B cell (primary cell): ENCODE measurements at regions not wholly inside any gene's neighbourhood (a gene's known extent, or its start where the extent isn't known, plus 50 kb on each side); places are given as distances from the start of the nearest gene placed in this dataset.

Source experiments
- ATAC-seq: fragments of 200-7000 bp; cut with Tn5 transposase; one replicate; pipeline ENCODE4 v1.10.0; 2021; ENCODE audit warnings: low read depth, mild to moderate bottlenecking, moderate number of reproducible peaks, moderate library complexity
- CTCF ChIA-PET: fragments of 350-600 bp; sonication (Branson Sonifier 250); formaldehyde crosslinking; loops from one replicate; lab custom pipeline; 2021; ENCODE audit warnings: antibody characterized with exemption, inconsistent platforms; lab: Charles Lee
- POLR2A ChIA-PET: fragments of 350-600 bp; sonication (Branson Sonifier 250); formaldehyde crosslinking; loops from one replicate; lab custom pipeline; 2021; ENCODE audit warnings: antibody characterized with exemption; lab: Charles Lee
- DNase-seq: peaks from one replicate; pipeline ENCODE4 v3.0.0; 2013
- H2AFZ ChIP-seq: 2 replicates; pipeline ENCODE4 v1.6.1; 2012; ENCODE audit warnings: mild to moderate bottlenecking, low read depth, low read length; ENCODE audit not compliant: insufficient read depth, poor library complexity, severe bottlenecking
- H3K27ac ChIP-seq, 2 donors: 1 replicate in 1 of 2; 2 replicates in 1 of 2; pipeline ENCODE4 v1.5.1; 2012 to 2013; ENCODE audit warnings: low read length in 2 of 2, mild to moderate bottlenecking in 2 of 2, moderate library complexity in 1 of 2
- H3K27me3 ChIP-seq, 4 experiments: fragments of 200-600 bp in 1 of 4; sonication (generic) in 1 of 4; replicated peaks in 1 of 4; 1 replicate in 2 of 4; 2 replicates in 2 of 4; pipeline versions ENCODE4 v1.6.1 to v1.7.0; 2013 to 2016; ENCODE audit warnings: low read length in 3 of 4, mild to moderate bottlenecking in 2 of 4, mixed read lengths in 1 of 4, moderate library complexity in 1 of 4; ENCODE audit not compliant: insufficient read depth in 4 of 4, control insufficient read depth in 3 of 4; ENCODE audit errors: control extremely low read depth in 1 of 4
- H3K36me3 ChIP-seq, 2 experiments: replicated peaks in 1 of 2; 1 replicate in 1 of 2; 2 replicates in 1 of 2; pipeline versions ENCODE4 v1.6.1 to v1.7.1; 2013; ENCODE audit warnings: low read length in 1 of 2; ENCODE audit not compliant: insufficient read depth in 2 of 2, control insufficient read depth in 1 of 2; ENCODE audit errors: control extremely low read depth in 1 of 2, extremely low read depth in 1 of 2
- H3K4me1 ChIP-seq, 2 donors: fragments of 200-600 bp in 1 of 2; sonication (generic) in 1 of 2; 1 replicate in 1 of 2; 2 replicates in 1 of 2; pipeline versions ENCODE4 v1.5.1 to v1.6.1; 2013 to 2017; ENCODE audit warnings: low read length in 2 of 2; ENCODE audit not compliant: control insufficient read depth in 2 of 2, insufficient read depth in 2 of 2
- H3K4me2 ChIP-seq: replicated peaks from 2 replicates; pipeline ENCODE3; 2012; ENCODE audit warnings: mild to moderate bottlenecking, low read depth, low read length; ENCODE audit not compliant: poor library complexity, severe bottlenecking
- H3K4me3 ChIP-seq, 5 experiments: fragments of 200-600 bp in 1 of 5; sonication (generic) in 1 of 5; 1 replicate in 3 of 5; 2 replicates in 2 of 5; pipeline versions ENCODE4 v1.5.1 to v1.7.0; 2011 to 2016; ENCODE audit warnings: low read length in 4 of 5, mild to moderate bottlenecking in 4 of 5, low read depth in 2 of 5, control low read depth in 1 of 5, moderate library complexity in 1 of 5; ENCODE audit not compliant: insufficient read depth in 1 of 5; ENCODE audit errors: control extremely low read depth in 1 of 5, extremely low read depth in 1 of 5
- H3K79me2 ChIP-seq: fragments of 200-600 bp; sonication (generic); one replicate; pipeline ENCODE4 v1.6.0; 2016; ENCODE audit warnings: low read length; ENCODE audit not compliant: control insufficient read depth, insufficient read depth
- H3K9ac ChIP-seq: fragments of 200-600 bp; sonication (generic); 2 replicates; pipeline ENCODE4 v1.6.1; 2017; ENCODE audit warnings: mild to moderate bottlenecking, low read length, moderate library complexity
- H3K9me3 ChIP-seq, 3 donors: one replicate each; pipeline versions ENCODE4 v1.6.1 to v1.7.1; 2013; ENCODE audit warnings: low read length in 2 of 3; ENCODE audit not compliant: control insufficient read depth in 2 of 3, insufficient read depth in 1 of 3; ENCODE audit errors: control extremely low read depth in 1 of 3
- H4K20me1 ChIP-seq: 2 replicates; pipeline ENCODE4 v1.6.0; 2012; ENCODE audit warnings: mild to moderate bottlenecking, low read length; ENCODE audit not compliant: insufficient read depth, control insufficient read depth, poor library complexity, severe bottlenecking
- H3K27ac Mint-ChIP-seq: one replicate; pipeline ENCODE4 v1.8.0; 2021; ENCODE audit warnings: mixed read lengths
- H3K27me3 Mint-ChIP-seq: one replicate; pipeline ENCODE4 v1.8.0; 2021; ENCODE audit warnings: mixed read lengths
- H3K4me1 Mint-ChIP-seq: one replicate; pipeline ENCODE4 v1.8.0; 2021; ENCODE audit warnings: mixed read lengths
- H3K4me3 Mint-ChIP-seq: one replicate; pipeline ENCODE4 v1.8.0; 2021; ENCODE audit warnings: mixed read lengths
- H3K9me3 Mint-ChIP-seq: one replicate; pipeline ENCODE4 v1.8.0; 2022; ENCODE audit warnings: mixed read lengths; ENCODE audit not compliant: insufficient read depth
- CTCF ChIP-seq: fragments of 200-600 bp; IDR thresholded peaks from one replicate; pipeline ENCODE4 v1.8.0; 2022; ENCODE audit warnings: antibody characterized with exemption, mild to moderate bottlenecking
- EZH2 ChIP-seq: IDR thresholded peaks from 2 replicates; pipeline ENCODE4 v1.6.1; 2012; ENCODE audit warnings: borderline replicate concordance, low read depth, mild to moderate bottlenecking, moderate library complexity, low read length; ENCODE audit not compliant: insufficient read depth, poor library complexity, severe bottlenecking
- WGBS: methylation state at CpG from one replicate; pipeline ENCODE4 v1.1.5; 2013; ENCODE audit warnings: missing lambda C conversion rate; ENCODE audit not compliant: insufficient coverage; 5-methylcytosine and 5-hydroxymethylcytosine counted together
- intact Hi-C: fragments of 100-400 bp; cut with micrococcal nuclease; formaldehyde crosslinking; loops from one replicate; pipeline ENCODE4 v1.10.0; 2022

GRCh38 chr6:9801249-9801754 is 613.6 kb downstream of the TFAP2A start:
- POLR2A ChIA-PET: no interaction called here
- ATAC-seq: no peak
- Histone ChIP-seq H3K4me2 (no peak overlapping the region), H3K27me3 (no peaks in the 10 kb centered on the region), H3K36me3 (no peaks in the 10 kb centered on the region), H3K4me1 (no peaks in the 10 kb centered on the region), H3K79me2 (no peaks in the 10 kb centered on the region), H2AFZ (no peak overlapping the region), H3K9ac (no peak overlapping the region), H3K9me3 (peaks cover 0 to 9% (median 0%) of the 10 kb centered on the region in 3 donors), H3K4me3 (no peak overlapping the region), H4K20me1 (no peaks in the 10 kb centered on the region), H3K27ac (no peak overlapping the region)
- Mint-ChIP-seq H3K27me3 (no peaks in the 10 kb centered on the region), H3K9me3 (peaks cover 7% of the 10 kb centered on the region), H3K27ac (no peak overlapping the region), H3K4me1 (no peaks in the 10 kb centered on the region), H3K4me3 (no peak overlapping the region)
- DNase-seq: no peak
- CTCF ChIA-PET: no interaction called here
- intact Hi-C loops: no loop called here
- WGBS: 85% methylated on average over 6 of the region's 11 CpGs
- TF ChIP-seq CTCF (no peak), EZH2 (no peak)

GRCh38 chr6:9799582-9799981 is 615.3 kb downstream of the TFAP2A start:
- POLR2A ChIA-PET: no interaction called here

More at GRCh38 chr6:9799582-9799981, 615.3 kb downstream of the TFAP2A start:
- no peaks in the 10 kb centered on the region for H3K4me1 ChIP-seq
- no peak for TF ChIP-seq EZH2
- TF ChIP-seq CTCF: no peak
- intact Hi-C loops: no loop called here
- no peaks in the 10 kb centered on the region for H4K20me1 ChIP-seq
- H3K36me3 ChIP-seq: no peaks in the 10 kb centered on the region
- CTCF ChIA-PET: no interaction called here
- DNase-seq: no peak
- H3K4me3 ChIP-seq: no peak overlapping the region
- Mint-ChIP-seq H3K27ac (no peak overlapping the region), H3K27me3 (no peaks in the 10 kb centered on the region), H3K4me1 (no peaks in the 10 kb centered on the region), H3K4me3 (no peak overlapping the region), H3K9me3 (peaks cover 3% of the 10 kb centered on the region)
- ATAC-seq: no peak
- H3K27ac ChIP-seq: no peak overlapping the region
- no peak overlapping the region for H3K4me2 ChIP-seq
- no peak overlapping the region for H3K9ac ChIP-seq
- H3K79me2 ChIP-seq: no peaks in the 10 kb centered on the region
- no peaks in the 10 kb centered on the region for H3K27me3 ChIP-seq
- H2AFZ ChIP-seq: no peak overlapping the region
- H3K9me3 ChIP-seq: peaks cover 0 to 5% (median 0%) of the 10 kb centered on the region in 3 donors
